NCI-H187 (cell line): ENCODE measurements at regions not wholly inside any gene's neighbourhood (a gene's known extent, or its start where the extent isn't known, plus 50 kb on each side); places are given as distances from the start of the nearest gene placed in this dataset.

Experiments used
- DNase-seq, 2 experiments: peaks; one replicate each; lab custom pipeline; 2025; lab: John Stamatoyannopoulos, UW

DNA sequence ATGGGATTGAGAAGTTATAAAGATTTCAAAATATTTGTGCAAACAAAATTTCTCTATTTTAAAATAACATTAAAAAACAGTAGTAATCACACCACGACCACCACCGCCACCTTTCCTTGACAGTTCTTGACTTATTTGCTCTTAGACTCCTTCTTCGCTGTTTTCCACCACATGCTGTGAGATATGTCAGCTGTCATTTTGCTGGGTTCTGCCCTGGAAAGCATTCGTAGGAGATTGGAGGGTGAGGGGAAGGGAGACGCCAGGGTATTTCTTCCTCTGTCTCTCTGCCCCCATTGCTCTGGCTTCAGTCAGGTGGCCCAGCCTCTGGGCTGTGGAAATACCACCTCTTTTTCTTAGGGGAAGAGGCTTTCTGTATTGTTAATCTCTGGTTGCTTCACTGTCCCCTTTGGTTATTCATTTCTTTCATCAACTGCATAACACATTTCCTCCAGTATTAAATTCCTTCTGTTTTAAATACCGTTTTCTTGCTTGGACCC, 186.2 kb downstream of the NEDD1 start:
- DNase-seq, result no peak

DNA sequence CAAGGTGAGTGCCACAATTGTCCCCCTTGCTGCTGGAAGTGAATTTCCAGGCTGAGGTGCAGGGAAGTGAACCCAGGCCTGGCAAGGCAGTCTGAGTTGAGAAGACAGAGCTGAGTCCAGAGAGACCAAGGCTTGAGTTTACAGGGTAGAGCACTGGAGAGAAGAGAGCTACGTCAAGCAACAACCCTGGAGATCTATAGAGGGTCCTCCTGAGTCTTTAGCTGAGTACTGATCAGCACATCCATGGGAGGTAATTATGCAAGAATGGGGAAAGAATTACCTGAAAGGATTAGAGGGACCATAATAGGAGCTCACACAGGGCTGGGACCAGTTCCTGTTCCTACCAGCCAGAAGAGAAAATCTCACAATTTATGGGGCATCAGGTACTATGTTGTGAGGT, 190.7 kb downstream of the NEDD1 start:
- no peak for DNase-seq

DNA sequence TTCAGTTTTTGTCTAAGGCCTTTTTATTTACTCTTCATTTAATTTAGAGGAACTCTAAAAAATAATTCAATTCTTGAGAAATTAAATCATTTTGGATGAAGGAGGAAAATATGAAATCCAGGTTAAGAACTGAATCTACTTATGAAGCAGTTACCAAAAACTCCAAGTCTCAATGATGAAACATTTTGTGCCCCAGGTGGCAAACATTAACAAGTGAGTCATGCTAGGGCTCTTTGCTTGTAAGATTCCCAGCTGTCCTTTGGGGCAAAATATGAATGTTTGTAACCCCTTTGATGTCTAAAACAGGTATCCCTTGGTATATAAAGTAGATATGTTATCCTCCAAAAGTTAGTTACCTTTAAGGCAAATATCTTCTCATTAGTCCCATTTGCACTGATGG, 202.4 kb downstream of the NEDD1 start:
- no peak for DNase-seq

DNA sequence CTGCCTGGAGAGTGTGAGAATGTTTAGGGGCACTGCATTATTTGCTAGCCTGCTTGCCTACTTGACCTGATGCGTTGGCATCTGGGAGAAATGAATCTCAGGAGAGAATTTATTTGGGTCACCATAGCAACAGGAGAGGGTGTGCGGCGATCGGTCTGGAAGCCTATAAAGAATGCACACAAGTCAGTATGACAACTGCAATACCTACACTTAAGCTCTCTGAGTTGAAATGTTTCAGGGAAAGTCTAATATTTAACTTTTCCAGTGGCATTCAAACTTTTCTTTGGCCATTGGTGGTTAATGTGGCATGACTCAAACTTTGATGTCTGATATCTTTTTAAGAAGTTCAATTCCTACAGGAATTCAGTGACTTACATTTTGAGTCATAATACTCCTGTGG, 205.1 kb downstream of the NEDD1 start:
- no peak for DNase-seq

DNA sequence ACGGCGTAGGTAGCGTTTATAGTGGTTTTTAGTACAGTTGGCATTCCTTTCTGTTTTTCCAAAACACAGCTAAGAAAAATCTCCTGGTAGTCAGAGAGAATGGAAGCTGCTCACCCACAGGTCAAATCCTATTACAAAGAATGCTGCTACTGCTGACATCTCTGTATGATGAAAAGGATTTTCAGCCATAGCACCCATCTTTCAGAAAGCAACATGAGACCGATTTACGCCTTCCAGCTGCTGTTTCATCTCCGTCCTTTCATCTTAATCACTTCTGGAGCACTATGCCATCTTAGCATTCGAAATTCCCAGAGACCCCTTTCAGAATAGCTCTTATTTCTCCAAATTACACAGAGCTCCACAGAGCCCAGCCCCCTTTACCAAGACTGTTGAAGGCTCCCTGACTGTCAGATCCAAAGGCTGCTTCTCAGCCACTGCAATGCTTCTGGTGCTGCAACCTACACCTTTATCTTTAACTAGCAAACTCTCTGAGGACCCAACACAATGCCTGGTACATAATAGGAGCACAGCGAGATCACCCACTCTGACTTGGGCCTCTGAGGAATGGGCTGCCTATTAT, 211.8 kb downstream of the NEDD1 start:
- no peak for DNase-seq

DNA sequence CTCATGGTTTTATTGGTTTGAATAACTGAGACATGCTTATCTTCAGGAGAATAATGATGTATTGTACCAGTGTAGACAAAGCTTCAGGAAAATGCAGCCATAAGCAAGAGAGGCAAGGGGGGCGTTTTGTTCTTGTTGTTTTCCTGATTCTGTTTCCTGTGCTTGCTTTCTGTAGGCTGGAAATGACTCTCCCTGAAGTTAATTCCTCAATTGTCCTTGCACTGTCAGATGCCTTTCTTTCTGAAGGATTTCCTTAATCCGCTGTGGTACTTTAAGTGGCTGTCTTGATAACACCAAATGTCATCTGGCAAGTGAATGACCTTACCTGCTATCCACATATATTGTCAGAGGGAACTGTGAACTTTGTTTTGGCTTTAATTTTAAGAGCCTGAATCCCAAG, 220.0 kb downstream of the NEDD1 start:
- DNase-seq, result no peak

DNA sequence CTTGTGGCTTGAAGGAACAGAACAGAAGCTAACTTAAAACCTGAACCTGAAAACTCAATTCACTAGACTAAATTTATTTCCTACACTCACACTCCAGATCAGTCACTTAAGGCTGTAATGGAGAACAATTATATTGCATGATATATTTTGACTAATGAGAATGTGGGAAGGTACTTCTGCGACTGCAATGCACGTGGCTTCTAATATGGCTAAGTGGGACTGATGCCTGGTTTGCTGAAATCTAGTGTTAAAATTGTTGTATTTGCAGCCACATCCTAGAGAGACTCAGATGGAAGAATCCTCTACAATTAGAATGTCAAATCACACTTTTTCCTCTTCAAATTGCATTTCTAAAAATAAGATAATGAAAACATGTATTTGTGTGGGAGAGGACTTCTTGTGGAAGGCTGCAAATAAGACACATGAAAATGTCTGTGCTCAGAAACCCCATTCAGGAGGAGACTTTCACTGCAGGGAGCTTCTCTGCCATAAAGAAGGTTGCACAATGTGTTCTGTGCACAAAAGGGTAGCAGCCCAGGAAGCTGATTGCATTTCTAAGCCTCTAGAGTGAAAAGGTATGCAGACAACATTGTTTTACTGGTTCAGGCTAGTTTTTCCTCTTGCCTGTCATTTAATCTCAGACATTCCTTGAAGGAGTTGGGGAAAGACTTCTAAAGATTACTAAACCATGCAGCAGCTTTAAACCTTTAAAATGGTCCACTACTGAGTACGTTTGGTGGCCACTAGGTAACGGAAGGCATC, 224.3 kb downstream of the NEDD1 start:
- no peak for DNase-seq

DNA sequence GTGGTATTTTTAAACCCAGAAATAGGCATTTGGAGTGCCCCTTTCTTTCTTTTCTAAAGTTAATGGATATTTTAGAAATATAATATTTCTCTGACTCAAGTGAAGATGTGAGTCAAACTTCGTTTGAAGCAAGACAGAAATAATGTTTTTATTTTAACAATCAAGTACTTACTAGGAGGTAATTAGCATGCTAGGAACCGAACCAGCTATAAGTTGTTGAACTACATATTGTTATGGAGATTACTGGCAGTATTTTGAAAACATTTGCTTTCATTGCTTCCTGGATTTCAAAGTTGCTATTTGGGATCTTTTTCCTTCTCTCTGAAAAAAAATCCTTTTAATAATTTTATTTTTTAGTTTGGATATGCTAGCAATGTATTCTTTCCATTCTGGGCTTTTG, 225.2 kb downstream of the NEDD1 start:
- no peak for DNase-seq

DNA sequence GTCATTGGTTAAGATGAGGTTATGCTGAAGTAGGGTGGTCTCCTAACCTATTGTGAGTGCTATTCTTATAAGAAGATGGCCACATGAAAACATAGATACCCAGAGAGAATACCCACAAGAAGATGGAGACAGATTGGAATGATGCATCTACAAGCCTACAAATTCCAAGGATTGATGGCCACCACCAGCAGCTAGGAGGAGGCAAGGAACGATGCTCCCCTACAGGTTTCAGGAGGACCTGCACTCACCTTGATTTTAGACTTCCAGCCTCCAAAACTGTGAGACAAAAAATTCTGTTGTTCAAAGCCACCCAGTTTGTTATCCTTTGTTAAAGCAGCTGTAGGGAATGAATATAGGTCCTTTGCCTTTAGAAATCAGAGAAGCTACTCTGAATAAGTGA, 227.4 kb downstream of the NEDD1 start:
- DNase-seq, result no peak

DNA sequence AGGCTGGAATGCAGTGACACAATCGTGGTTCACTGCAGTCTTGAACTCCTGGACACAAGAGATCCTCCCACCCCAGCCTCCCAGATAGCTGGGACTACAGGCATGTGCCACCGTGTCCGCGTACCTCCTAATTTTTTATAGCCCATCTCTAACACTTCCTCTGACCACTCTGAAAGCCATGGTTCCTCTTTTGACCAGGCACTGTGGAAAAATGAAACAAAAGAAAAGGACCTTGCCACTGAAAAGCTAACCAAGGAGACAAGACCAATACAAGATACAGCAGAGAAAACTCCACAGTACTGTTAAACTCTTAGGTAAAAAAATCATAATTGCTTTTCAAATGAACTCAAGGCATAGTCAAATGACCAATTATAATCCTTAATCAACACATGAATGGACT, 233.3 kb downstream of the NEDD1 start:
- no peak for DNase-seq

DNA sequence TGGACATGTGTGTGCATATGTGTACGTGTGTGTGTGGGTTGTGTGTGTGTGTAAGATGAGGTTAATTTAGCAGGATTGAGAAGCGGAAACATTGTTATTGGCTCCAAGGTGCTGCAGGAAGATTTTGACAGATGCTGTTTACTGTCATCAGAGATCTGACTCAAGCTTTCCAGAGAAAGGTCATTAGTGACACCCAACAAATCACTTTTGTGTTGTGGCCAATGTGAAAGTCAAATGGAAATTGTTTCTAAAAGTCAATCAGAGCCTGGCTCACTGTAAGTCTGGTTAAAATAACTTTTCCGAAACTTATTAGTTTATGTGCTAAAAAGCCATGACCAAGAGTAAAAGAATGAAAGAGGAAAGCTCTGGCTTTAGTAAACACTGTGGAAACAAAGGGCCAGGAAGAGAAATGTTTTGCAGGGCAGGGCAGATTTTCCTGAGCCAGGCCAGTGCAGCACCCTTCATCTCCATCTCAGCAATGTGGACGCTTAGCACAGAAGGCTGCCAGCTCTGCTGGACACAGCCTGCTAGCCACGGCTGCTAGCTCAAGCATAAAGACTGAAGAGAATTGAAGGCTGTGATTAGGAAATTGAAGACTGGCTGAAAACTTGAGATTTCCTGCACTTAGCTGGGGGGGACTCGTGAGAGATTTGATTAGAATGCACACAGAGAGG, 235.8 kb downstream of the NEDD1 start:
- DNase-seq, result no peak

DNA sequence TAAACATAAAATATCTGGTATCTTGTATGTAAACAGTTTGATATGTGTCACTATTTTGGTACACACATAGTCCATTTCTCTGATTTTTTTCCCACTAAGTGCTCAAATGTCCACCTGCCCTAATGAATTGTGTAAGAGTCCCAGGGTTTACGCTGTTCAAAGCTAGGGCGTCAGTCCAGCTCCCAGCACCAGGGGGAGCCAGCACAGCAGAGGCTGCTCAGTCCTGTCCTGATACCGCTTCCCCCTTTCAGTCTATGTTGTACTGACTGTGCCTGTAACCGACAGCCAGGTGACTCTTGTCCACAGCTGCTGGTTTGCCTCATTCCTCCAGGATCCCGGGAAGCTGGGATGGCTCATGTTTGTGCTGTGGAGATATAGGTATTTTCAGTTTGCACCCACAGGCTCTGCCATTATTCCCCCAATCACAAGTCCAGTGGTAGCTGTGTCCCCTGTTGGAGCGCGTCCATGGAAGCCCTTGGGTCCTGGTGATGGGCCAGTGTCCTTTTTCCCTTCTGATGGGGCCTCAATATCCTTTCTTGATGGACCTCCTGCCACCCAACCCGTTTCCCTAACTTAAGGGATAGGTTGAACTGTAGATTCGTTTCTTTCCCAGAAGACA, 242.0 kb downstream of the NEDD1 start:
- DNase-seq, result peak; percentile 21 to 32

DNA sequence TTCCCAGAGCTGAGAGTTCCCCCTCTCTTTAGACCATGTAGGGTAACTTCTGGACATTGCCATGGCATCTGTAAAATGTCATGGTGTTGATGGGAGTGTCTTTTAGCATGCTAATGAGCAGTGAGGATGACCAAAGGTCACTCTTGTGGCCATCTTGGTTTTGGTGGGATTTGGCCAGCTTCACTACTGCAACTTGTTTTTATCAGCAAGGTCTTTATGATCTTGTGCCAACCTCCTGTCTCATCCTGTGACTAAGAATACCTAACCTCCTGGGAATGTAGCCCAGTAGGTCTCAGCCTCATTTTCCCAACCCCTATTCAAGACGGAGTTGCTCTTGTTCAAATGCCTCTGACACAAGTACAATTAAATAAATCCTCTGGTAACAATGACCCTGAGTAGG, 244.4 kb downstream of the NEDD1 start:
- no peak for DNase-seq

DNA sequence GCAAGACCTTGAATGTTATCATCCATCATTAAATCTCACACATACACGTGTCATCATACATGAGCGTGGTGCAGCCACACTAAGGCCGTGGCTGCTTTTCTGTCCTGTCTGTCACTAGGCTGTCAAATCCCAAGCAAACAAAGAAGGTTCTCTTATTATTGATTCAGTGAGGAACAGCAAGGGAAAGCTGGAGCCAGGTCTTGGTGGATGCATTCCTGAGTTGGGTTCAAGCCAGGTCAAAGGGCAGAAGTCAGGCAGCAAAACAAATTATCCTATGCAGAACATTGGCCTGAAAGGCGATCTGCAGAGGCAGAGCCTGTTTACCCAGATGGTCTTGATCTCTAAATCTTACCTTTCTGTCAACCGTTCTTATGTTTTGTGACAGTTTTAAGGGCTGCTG, 252.3 kb downstream of the NEDD1 start:
- no peak for DNase-seq

DNA sequence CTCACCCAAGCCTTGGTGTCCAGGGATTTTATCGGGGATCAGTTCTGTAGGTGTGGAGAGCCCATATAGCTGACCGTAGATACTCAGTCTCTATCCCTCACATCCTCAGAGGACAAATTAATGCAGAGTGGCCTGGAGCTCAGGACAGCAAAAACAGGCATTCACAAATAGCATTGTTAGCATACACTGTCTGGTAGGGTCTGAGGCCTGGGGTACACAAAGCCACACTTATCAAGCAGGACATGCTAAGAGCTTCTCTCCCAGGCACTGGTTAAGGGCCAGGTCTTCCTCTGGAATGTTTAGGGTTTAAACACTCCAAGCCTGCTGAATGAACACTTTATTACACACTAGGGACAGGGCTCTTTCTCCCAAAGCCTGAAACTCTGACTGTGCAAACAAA, 253.2 kb downstream of the NEDD1 start:
- no peak for DNase-seq

DNA sequence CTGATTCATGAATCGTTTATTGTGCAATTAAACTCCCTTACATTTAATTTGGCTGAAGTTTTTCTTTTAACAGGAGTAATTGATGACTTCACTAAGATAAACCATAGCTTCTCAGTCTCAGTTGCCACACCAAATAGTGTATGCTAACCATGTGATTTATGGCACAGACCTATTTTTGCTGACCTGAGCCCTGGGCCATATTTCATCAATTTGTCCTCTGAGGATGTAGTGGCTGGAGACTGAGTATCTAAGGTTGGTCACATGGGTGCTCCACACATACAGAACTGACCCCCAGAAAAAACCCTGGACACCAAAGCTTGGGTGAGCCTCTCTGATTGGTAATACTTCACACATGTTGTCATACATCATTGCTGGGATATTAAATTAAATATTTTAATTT, 255.1 kb downstream of the NEDD1 start:
- DNase-seq, result no peak

DNA sequence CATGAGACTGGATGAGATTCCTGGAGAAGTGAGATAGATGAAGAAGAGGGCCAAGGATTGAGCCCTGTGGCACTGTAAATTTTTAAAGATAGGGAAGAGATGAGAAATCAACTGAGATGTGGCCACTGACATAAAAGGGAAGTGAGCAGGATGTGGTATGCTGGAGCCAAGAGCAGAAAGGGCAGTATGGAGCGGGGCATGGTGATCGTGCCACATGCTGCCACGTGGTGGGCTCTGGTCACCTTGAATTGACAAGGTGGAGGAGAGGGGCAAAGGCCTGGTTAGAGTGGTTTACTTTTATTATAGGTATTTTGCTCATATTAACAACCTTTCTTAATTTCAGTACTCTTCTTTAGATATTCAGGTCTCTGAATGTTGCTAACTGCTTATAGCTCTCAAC, 257.9 kb downstream of the NEDD1 start:
- DNase-seq, result no peak

DNA sequence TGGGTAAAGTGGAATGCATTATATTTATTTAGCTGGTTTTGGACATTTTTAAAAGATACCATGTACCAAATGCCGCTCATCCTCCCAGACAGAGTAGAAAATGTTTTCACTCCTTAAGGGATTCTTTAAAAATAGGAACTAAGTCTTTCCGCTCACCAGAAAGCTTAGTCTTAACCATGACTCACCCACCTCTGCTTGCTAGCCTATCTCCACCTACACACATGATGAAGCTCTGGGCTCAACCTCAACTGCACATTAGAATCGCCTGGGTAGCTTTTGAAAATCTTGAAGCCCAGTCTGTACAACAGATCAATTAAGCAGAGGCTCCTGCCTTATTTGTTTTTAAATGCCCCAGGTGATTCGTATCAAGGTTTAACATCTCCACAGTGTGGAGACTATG, 260.5 kb downstream of the NEDD1 start:
- no peak for DNase-seq

DNA sequence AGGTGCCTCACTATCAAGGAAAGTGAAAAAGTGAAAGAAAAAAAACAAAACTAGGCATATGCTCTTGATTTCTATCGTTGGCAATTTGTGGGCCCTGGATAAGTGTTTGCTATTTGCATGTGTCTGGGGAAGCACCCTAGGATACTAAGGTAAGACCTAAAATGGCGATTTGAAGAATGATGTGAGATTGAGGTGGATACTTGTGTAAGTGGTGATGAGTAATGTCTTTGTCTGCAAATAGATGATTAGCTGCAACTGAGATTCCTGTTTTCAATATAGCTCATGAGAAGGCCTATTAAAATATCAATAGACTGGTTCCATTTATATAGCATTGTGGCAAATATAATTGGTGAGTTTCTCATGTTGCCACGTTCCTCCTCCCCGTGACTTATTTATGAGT, 261.7 kb downstream of the NEDD1 start:
- DNase-seq, result no peak

DNA sequence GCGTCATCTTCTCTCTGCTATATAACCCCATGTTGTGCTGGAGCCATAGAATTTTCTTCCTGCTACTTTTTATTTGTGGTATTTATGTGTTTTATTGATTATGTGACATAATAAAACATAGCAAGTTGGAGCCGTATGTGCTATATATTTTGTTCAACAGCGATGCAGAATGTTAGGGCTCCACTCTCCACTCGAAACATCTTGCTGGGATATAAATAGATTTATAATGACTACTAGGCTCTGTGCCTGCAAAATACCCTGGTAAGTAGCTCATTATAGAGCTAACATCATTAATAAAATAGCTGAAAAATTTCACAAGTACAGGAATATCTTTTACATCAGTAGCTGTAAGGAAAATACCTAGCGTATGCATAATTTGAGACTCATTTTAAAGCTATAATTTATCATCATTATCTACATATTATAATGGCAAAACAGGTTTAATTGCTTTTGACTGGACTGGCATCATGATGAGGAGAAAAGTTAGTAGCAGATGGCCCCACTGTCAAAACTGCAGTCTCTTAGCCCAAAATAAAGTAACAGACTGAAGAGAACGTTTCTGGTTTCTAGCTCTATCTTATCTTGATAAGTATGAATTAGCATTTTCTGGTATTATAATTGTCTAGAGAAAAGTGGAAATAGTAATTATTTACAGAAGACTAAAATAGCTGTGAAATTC, 263.0 kb downstream of the NEDD1 start:
- DNase-seq, result no peak

DNA sequence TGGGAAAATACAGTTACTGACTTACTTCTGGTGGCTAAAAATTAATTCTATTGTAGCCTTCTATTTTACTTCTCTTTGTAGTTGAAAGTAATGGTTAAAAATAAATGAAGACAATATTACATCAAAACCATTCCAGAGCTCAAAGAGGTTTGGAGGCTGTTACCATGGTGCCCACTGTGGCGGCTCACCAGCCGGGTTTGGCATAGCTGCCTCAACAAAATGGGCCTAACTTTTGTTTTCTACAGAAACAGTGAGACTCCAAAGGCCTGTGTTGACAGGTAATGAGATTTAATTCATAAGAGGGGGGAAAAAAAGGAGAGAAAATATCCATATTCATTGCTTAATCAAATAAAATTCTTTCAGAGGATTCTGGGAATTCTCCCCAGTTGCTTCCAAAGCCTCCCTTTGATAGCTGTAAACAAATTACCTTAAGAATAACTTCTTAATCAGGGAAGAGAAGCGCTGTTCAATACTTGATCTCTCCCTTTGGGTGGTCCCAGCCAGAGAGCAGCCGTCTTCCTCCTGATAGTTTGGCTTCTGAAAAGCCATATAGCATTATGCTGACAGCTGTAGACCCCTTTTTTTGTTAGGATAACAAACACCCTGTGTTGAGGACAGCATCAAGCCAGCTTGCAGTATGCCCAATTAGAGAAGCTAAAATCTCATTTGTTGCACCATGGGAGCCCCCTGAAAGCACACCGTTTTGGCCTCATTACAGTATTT, 266.8 kb downstream of the NEDD1 start:
- DNase-seq, result no peak

DNA sequence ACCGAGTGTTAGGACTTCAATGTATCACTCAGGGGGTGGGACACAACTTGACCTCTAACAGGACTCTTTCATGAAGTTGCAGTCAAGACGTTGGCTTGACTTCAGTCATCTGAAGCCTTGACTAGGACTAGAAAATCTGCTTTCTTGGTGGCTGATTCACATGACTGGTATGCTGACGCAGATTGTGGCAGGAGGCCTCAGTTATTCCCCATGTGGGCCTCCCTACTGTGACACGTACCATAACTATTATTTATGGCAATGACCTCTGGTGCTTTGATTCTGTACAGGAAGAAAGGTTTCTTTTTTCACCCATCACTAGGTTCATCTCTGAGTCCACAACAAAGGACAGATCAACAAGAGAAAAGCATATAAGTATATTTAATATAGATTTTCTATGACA, 270.4 kb downstream of the NEDD1 start:
- no peak for DNase-seq
